ENCODE measurements at regions not wholly inside any gene's neighbourhood (a gene's known extent, or its start where the extent isn't known, plus 50 kb on each side); places are given as distances from the start of the nearest gene placed in this dataset.

- no peak for TF ChIP-seq POLR2AphosphoS5 (IDR thresholded peaks at IDR 0.05)
- TF ChIP-seq POLR2A (IDR thresholded peaks at IDR 0.05) = no peak
- no peak for TF ChIP-seq EP300 (IDR thresholded peaks at IDR 0.05)
- TF ChIP-seq, protein P1, sequence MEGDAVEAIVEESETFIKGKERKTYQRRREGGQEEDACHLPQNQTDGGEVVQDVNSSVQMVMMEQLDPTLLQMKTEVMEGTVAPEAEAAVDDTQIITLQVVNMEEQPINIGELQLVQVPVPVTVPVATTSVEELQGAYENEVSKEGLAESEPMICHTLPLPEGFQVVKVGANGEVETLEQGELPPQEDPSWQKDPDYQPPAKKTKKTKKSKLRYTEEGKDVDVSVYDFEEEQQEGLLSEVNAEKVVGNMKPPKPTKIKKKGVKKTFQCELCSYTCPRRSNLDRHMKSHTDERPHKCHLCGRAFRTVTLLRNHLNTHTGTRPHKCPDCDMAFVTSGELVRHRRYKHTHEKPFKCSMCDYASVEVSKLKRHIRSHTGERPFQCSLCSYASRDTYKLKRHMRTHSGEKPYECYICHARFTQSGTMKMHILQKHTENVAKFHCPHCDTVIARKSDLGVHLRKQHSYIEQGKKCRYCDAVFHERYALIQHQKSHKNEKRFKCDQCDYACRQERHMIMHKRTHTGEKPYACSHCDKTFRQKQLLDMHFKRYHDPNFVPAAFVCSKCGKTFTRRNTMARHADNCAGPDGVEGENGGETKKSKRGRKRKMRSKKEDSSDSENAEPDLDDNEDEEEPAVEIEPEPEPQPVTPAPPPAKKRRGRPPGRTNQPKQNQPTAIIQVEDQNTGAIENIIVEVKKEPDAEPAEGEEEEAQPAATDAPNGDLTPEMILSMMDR (IDR thresholded peaks at IDR 0.05) = no peak
- H3K9me3 ChIP-seq = no peaks in the 10 kb centered on the region
- 88 to 90% methylated on average over 1 of the region's 1 CpG for WGBS, 2 donors
- no peaks in the 10 kb centered on the region for H3K36me3 ChIP-seq
- no peak overlapping the region for H3K27ac ChIP-seq
- no peaks in the 10 kb centered on the region for H3K4me1 ChIP-seq
- H3K4me3 ChIP-seq = no peak overlapping the region
- H3K27me3 ChIP-seq = no peaks in the 10 kb centered on the region
- DNase-seq = no peak
- intact Hi-C loops (cut with DNase I) = no loop called here
These were observed 386.6 kb upstream of the POM121L12 start for GRCh38 chr7:52648872-52649271.

DNA sequence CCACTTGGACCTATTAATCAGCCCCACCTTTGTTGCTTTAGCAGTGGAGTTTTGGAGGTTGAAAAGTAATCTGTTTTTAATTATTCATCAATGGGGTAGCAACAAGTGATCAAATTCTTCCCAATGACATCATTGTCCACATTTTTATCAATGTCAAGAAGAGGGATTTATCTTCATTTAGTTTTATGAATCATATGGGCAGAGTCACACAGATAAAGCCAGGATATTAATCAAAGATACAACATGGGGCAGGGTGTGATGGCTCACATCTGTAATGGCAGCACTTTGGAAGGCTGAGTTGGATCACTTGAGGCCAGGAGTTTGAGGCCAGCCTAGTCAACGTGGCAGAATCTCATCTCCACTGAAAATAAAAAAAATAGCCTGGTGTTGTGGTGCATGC, 388.4 kb upstream of the POM121L12 start:
- Histone ChIP-seq H3K9me3 (no peaks in the 10 kb centered on the region), H3K27ac (no peak overlapping the region), H3K27me3 (no peaks in the 10 kb centered on the region), H3K4me3 (no peak overlapping the region), H3K4me1 (no peaks in the 10 kb centered on the region), H3K36me3 (no peaks in the 10 kb centered on the region)
- intact Hi-C loops (cut with DNase I) = no loop called here
- TF ChIP-seq EP300 (IDR thresholded peaks at IDR 0.05) = no peak
- TF ChIP-seq POLR2AphosphoS5 (IDR thresholded peaks at IDR 0.05) = no peak
- TF ChIP-seq, protein P1 (IDR thresholded peaks at IDR 0.05) = no peak
- TF ChIP-seq POLR2A (IDR thresholded peaks at IDR 0.05) = no peak
- WGBS, 2 donors = 0 to 22% methylated on average over 1 of the region's 1 CpG
- no peak for DNase-seq

DNA sequence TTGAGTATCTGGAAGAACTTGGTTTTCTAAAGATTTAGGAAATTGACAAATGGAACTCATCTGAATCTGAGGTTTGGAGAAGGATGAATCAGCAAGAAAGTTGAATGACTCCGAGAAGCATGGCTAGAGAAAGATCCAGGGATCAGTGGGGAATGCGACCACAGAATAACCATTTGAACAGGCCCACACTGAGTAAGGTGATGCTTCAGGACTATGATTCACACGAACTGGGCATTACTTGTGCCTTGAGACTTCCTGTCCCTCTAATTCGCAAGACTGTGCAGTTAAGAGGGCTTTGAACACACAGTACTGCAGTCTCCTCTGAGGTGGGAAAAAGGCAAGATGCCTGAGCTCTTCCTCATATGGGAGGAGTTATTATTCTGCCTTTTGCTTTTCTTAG, 395.5 kb upstream of the POM121L12 start:
- no peaks in the 10 kb centered on the region for H3K27me3 ChIP-seq
- no peaks in the 10 kb centered on the region for H3K36me3 ChIP-seq
- no peak overlapping the region for H3K4me3 ChIP-seq
- intact Hi-C loops (cut with DNase I) = no loop called here
- no peak for DNase-seq
- H3K27ac ChIP-seq = no peak overlapping the region
- no peaks in the 10 kb centered on the region for H3K9me3 ChIP-seq
- TF ChIP-seq POLR2AphosphoS5 (IDR thresholded peaks at IDR 0.05) = no peak
- TF ChIP-seq EP300 (IDR thresholded peaks at IDR 0.05) = no peak
- TF ChIP-seq, protein P1 (IDR thresholded peaks at IDR 0.05) = no peak
- TF ChIP-seq POLR2A (IDR thresholded peaks at IDR 0.05) = no peak
- 75 to 78% methylated on average over 4 of the region's 4 CpGs for WGBS, 2 donors
- H3K4me1 ChIP-seq = no peaks in the 10 kb centered on the region

DNA sequence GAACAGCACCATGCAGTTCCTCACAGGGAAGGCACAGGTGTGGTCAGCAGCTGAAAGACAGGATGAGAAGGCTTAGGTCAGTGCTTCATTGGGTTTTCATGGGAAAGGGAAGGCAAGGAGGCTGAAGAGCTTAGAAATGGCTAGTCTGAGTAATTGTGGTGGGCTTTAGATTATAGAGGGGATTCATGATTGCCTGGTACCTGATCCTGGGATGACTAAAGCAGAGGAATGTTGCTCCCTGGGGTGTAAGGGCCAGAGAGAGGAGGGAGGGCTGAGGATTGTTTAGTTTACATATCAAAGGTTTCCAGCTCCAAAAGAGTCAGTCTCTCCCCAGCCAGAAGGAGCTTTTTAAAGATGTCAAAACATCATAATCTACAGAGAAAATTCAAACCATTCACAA, 396.3 kb upstream of the POM121L12 start:
- no peak for TF ChIP-seq EP300 (IDR thresholded peaks at IDR 0.05)
- TF ChIP-seq POLR2AphosphoS5 (IDR thresholded peaks at IDR 0.05) = no peak
- TF ChIP-seq, protein P1 (IDR thresholded peaks at IDR 0.05) = no peak
- no peak for TF ChIP-seq POLR2A (IDR thresholded peaks at IDR 0.05)
- intact Hi-C loops (cut with DNase I) = no loop called here
- Histone ChIP-seq H3K27ac (no peak overlapping the region), H3K27me3 (no peaks in the 10 kb centered on the region), H3K9me3 (no peaks in the 10 kb centered on the region), H3K4me1 (no peaks in the 10 kb centered on the region), H3K4me3 (no peak overlapping the region), H3K36me3 (no peaks in the 10 kb centered on the region)
- no peak for DNase-seq

GRCh38 chr7:52635021-52635420, 400.4 kb upstream of the POM121L12 start:
- H3K4me3 ChIP-seq = no peak overlapping the region
- no peak overlapping the region for H3K27ac ChIP-seq
- H3K4me1 ChIP-seq = no peaks in the 10 kb centered on the region
- intact Hi-C loops (cut with DNase I) = no loop called here
- no peak for DNase-seq
- TF ChIP-seq, protein P1 (IDR thresholded peaks at IDR 0.05) = no peak
- TF ChIP-seq POLR2A (IDR thresholded peaks at IDR 0.05) (no peak), POLR2AphosphoS5 (IDR thresholded peaks at IDR 0.05) (no peak), EP300 (IDR thresholded peaks at IDR 0.05) (no peak)
- H3K27me3 ChIP-seq = no peaks in the 10 kb centered on the region
- no peaks in the 10 kb centered on the region for H3K36me3 ChIP-seq
- no peaks in the 10 kb centered on the region for H3K9me3 ChIP-seq
- WGBS, 2 donors = 67 to 71% methylated on average over 3 of the region's 3 CpGs

Data from sigmoid colon (tissue), 6 donors.